Dermis blood vessel endothelial cell (primary cell): ENCODE measurements at regions not wholly inside any gene's neighbourhood (a gene's known extent, or its start where the extent isn't known, plus 50 kb on each side); places are given as distances from the start of the nearest gene placed in this dataset.
A peak's percentile ranks its signal among the peaks of the same experiment; 100 is the strongest.
"Not testable (repeated sequence)": the region's sequence is repeated elsewhere in the genome, so short reads cannot be mapped to it uniquely, and the experiment has no call there.

ENCODE experiments used
- DNase-seq: peaks from one replicate; pipeline ENCODE4 v3.0.0; 2010

GRCh38 chr5:57937501-57938173 is 455.0 kb upstream of the ACTBL2 start:
- no peak for DNase-seq

- no peak for DNase-seq
These were observed 454.4 kb upstream of the ACTBL2 start for GRCh38 chr5:57937025-57937424.

- DNase-seq = no peak
These were observed 450.1 kb upstream of the ACTBL2 start for GRCh38 chr5:57932761-57933160.

- no peak for DNase-seq
These were observed 449.2 kb upstream of the ACTBL2 start for GRCh38 chr5:57931807-57932206.

GRCh38 chr5:57931352-57931751 is 448.7 kb upstream of the ACTBL2 start:
- DNase-seq = no peak

GRCh38 chr5:57929271-57929670 is 446.7 kb upstream of the ACTBL2 start:
- DNase-seq = no peak

- not testable (repeated sequence) for DNase-seq
These were observed 440.5 kb upstream of the ACTBL2 start for GRCh38 chr5:57923094-57923493.

GRCh38 chr5:57917004-57917403 is 434.4 kb upstream of the ACTBL2 start:
- no peak for DNase-seq

- peak; percentile 12 for DNase-seq
These were observed 432.9 kb upstream of the ACTBL2 start for GRCh38 chr5:57915536-57915935.

GRCh38 chr5:57911438-57911837 is 428.8 kb upstream of the ACTBL2 start:
- peak; percentile 62 for DNase-seq

GRCh38 chr5:57906671-57907070 is 424.1 kb upstream of the ACTBL2 start:
- no peak for DNase-seq

GRCh38 chr5:57903458-57903857 is 420.8 kb upstream of the ACTBL2 start:
- DNase-seq = no peak

- no peak for DNase-seq
These were observed 419.5 kb upstream of the ACTBL2 start for GRCh38 chr5:57902095-57902494.

- no peak for DNase-seq
These were observed 417.9 kb upstream of the ACTBL2 start for GRCh38 chr5:57900381-57900944.

GRCh38 chr5:57896576-57896975 is 414.0 kb upstream of the ACTBL2 start:
- DNase-seq = no peak

- no peak for DNase-seq
These were observed 413.2 kb upstream of the ACTBL2 start for GRCh38 chr5:57895766-57896165.

GRCh38 chr5:57893926-57894325 is 411.3 kb upstream of the ACTBL2 start:
- DNase-seq = no peak

GRCh38 chr5:57891443-57891842 is 408.8 kb upstream of the ACTBL2 start:
- DNase-seq = no peak

GRCh38 chr5:57889558-57889957 is 406.9 kb upstream of the ACTBL2 start:
- DNase-seq = peak; percentile 85

GRCh38 chr5:57887851-57888621 is 405.4 kb upstream of the ACTBL2 start:
- peak; percentile 88 for DNase-seq

- DNase-seq = no peak
These were observed 401.9 kb upstream of the ACTBL2 start for GRCh38 chr5:57884346-57885102.

GRCh38 chr5:57880216-57880615 is 397.6 kb upstream of the ACTBL2 start:
- DNase-seq = no peak

GRCh38 chr5:57878301-57878722 is 395.7 kb upstream of the ACTBL2 start:
- DNase-seq = no peak
